22Rv1 (cell line): ENCODE measurements at regions not wholly inside any gene's neighbourhood (a gene's known extent, or its start where the extent isn't known, plus 50 kb on each side); places are given as distances from the start of the nearest gene placed in this dataset.

Experiments used
- CTCF ChIP-seq: fragments of 450-650 bp; IDR thresholded peaks from 2 replicates; pipeline ENCODE4 v1.5.1; 2017; ENCODE audit warnings: mild to moderate bottlenecking
- ZFX ChIP-seq: fragments of 450-650 bp; IDR thresholded peaks from 2 replicates; pipeline ENCODE4 v1.6.1; 2017; ENCODE audit warnings: antibody characterized with exemption, borderline replicate concordance

GRCh38 chr12:89968151-89968700 lies 259.6 kb upstream of the ATP2B1 start:
- no peak for TF ChIP-seq CTCF
- TF ChIP-seq ZFX = no peak
